OCI-LY1 (cell line): ENCODE measurements at regions not wholly inside any gene's neighbourhood (a gene's known extent, or its start where the extent isn't known, plus 50 kb on each side); places are given as distances from the start of the nearest gene placed in this dataset.

Experiments used
- EZH2 ChIP-seq: fragments of 200-600 bp; sonication (generic), shearing (Covaris generic); IDR thresholded peaks from 2 replicates; pipeline ENCODE4 v1.8.0; 2017; ENCODE audit warnings: borderline replicate concordance, mixed run types, mild to moderate bottlenecking, antibody characterized with exemption, low read length, moderate library complexity, mixed read lengths
- TF ChIP-seq, protein P1 (sequence below): fragments of 200-600 bp; sonication (generic), shearing (Covaris generic); IDR thresholded peaks from 2 replicates; pipeline ENCODE4 v1.5.1; 2017; ENCODE audit warnings: mild to moderate bottlenecking, antibody characterized with exemption, low read length, moderate library complexity, mixed read lengths

DNA sequence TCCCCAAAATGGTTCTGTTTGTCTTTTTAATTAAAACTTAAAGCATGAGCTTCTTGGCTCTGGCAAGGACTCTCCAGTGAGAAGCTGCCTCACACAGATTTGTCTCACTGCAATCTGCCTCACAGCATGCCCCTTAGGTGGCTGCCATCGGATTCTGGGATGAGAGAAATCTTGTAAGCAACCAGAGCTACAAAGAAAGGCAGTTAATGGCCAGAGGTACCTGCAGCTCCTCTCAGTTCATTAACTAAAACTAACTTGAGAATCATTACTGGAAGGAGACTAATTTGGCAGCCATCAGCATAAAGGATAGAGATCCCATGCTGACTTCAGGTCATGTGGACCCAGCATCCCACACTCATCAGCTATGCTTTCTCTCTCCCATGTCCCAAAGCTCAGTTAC is 220.6 kb upstream of the DMAC1 start:
- TF ChIP-seq, protein P1, sequence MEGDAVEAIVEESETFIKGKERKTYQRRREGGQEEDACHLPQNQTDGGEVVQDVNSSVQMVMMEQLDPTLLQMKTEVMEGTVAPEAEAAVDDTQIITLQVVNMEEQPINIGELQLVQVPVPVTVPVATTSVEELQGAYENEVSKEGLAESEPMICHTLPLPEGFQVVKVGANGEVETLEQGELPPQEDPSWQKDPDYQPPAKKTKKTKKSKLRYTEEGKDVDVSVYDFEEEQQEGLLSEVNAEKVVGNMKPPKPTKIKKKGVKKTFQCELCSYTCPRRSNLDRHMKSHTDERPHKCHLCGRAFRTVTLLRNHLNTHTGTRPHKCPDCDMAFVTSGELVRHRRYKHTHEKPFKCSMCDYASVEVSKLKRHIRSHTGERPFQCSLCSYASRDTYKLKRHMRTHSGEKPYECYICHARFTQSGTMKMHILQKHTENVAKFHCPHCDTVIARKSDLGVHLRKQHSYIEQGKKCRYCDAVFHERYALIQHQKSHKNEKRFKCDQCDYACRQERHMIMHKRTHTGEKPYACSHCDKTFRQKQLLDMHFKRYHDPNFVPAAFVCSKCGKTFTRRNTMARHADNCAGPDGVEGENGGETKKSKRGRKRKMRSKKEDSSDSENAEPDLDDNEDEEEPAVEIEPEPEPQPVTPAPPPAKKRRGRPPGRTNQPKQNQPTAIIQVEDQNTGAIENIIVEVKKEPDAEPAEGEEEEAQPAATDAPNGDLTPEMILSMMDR, result no peak
- no peak for TF ChIP-seq EZH2
